HG02610 (cell line): ENCODE measurements at regions not wholly inside any gene's neighbourhood (a gene's known extent, or its start where the extent isn't known, plus 50 kb on each side); places are given as distances from the start of the nearest gene placed in this dataset.
A peak's percentile ranks its signal among the peaks of the same experiment; 100 is the strongest.

ENCODE experiments used
- ATAC-seq: cut with Tn5 transposase; IDR thresholded peaks from one replicate; pipeline ENCODE4 v1.9.1; 2021; ENCODE audit warnings: mild to moderate bottlenecking, moderate library complexity; ENCODE audit not compliant: unreplicated experiment

- peak; percentile 62 for ATAC-seq
Measured at GRCh38 chr4:101596781-101597552, 193.6 kb upstream of the BANK1 start.

- no peak for ATAC-seq
Measured at GRCh38 chr4:101594588-101594987, 195.9 kb upstream of the BANK1 start.

GRCh38 chr4:101593666-101594065 lies 196.9 kb upstream of the BANK1 start:
- ATAC-seq: no peak

- ATAC-seq: no peak
Measured at GRCh38 chr4:101584306-101584705, 206.2 kb upstream of the BANK1 start.

- no peak for ATAC-seq
Measured at GRCh38 chr4:101563126-101563525, 215.8 kb upstream of the PPP3CA start.

GRCh38 chr4:101556842-101557241 lies 209.5 kb upstream of the PPP3CA start:
- no peak for ATAC-seq

- no peak for ATAC-seq
Measured at GRCh38 chr4:101555341-101555880, 208.1 kb upstream of the PPP3CA start.

GRCh38 chr4:101540336-101540735 lies 193.0 kb upstream of the PPP3CA start:
- ATAC-seq: no peak

- ATAC-seq: no peak
Measured at GRCh38 chr4:101528526-101528925, 181.2 kb upstream of the PPP3CA start.

- peak; percentile 99 for ATAC-seq
Measured at GRCh38 chr4:101527188-101527587, 179.9 kb upstream of the PPP3CA start.

GRCh38 chr4:101515566-101515965 lies 168.2 kb upstream of the PPP3CA start:
- ATAC-seq: no peak

GRCh38 chr4:101515099-101515498 lies 167.8 kb upstream of the PPP3CA start:
- ATAC-seq: no peak

- no peak for ATAC-seq
Measured at GRCh38 chr4:101512416-101512815, 165.1 kb upstream of the PPP3CA start.

- no peak for ATAC-seq
Measured at GRCh38 chr4:101501421-101501820, 154.1 kb upstream of the PPP3CA start.

- no peak for ATAC-seq
Measured at GRCh38 chr4:101500742-101501141, 153.4 kb upstream of the PPP3CA start.

GRCh38 chr4:101475246-101475645 lies 127.9 kb upstream of the PPP3CA start:
- ATAC-seq: no peak

GRCh38 chr4:101471201-101471600 lies 123.9 kb upstream of the PPP3CA start:
- ATAC-seq: no peak

GRCh38 chr4:101464596-101464995 lies 117.3 kb upstream of the PPP3CA start:
- ATAC-seq: no peak

GRCh38 chr4:101458914-101459313 lies 111.6 kb upstream of the PPP3CA start:
- ATAC-seq: no peak

- ATAC-seq: no peak
Measured at GRCh38 chr4:101458473-101458872, 111.1 kb upstream of the PPP3CA start.

GRCh38 chr4:101451086-101451485 lies 103.8 kb upstream of the PPP3CA start:
- ATAC-seq: no peak

- no peak for ATAC-seq
Measured at GRCh38 chr4:101441446-101441845, 94.1 kb upstream of the PPP3CA start.

GRCh38 chr4:101439926-101440325 lies 92.6 kb upstream of the PPP3CA start:
- no peak for ATAC-seq
